ENCODE measurements at regions not wholly inside any gene's neighbourhood (a gene's known extent, or its start where the extent isn't known, plus 50 kb on each side); places are given as distances from the start of the nearest gene placed in this dataset.

DNA sequence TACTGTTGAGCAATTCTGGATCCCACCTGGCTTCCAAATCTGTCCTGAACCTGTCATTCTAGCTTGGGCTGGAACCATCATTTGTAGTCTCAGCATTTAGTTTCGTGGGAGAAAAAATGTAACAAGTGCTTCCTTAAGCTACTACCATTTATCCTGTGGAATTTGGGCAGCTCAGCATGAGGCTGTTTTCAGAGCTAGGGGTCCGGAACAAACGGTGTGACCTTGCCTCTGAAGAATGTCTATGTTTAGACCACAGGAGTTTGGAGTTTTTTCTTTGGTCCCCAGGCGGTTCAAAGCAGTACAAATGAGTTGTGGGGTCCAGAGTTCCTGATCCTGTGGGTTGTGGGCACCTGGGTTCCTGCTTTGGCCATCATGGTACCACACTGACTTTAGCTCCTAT lies 59.1 kb upstream of the TMEM178A start:
- TF ChIP-seq POLR2A (IDR thresholded peaks at IDR 0.05; ENCODE audit: low read depth, low read length), result no peak
- TF ChIP-seq CHD4 (IDR thresholded peaks at IDR 0.05), result no peak
- TF ChIP-seq POLR2AphosphoS5 (IDR thresholded peaks at IDR 0.05; ENCODE audit: low read length), result no peak
- TF ChIP-seq, protein P1, sequence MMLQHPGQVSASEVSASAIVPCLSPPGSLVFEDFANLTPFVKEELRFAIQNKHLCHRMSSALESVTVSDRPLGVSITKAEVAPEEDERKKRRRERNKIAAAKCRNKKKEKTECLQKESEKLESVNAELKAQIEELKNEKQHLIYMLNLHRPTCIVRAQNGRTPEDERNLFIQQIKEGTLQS (IDR thresholded peaks at IDR 0.05; ENCODE audit: borderline replicate concordance, extremely low read depth, low read depth, low read length), result no peak
- TF ChIP-seq ESRRA (IDR thresholded peaks at IDR 0.05; ENCODE audit: low read length), result no peak
- TF ChIP-seq, protein P2, sequence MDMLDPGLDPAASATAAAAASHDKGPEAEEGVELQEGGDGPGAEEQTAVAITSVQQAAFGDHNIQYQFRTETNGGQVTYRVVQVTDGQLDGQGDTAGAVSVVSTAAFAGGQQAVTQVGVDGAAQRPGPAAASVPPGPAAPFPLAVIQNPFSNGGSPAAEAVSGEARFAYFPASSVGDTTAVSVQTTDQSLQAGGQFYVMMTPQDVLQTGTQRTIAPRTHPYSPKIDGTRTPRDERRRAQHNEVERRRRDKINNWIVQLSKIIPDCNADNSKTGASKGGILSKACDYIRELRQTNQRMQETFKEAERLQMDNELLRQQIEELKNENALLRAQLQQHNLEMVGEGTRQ (IDR thresholded peaks at IDR 0.05; ENCODE audit: borderline replicate concordance, low read depth, low read length), result no peak
- TF ChIP-seq HDAC2 (IDR thresholded peaks at IDR 0.05), result no peak
- TF ChIP-seq CBFB (IDR thresholded peaks at IDR 0.05; ENCODE audit: low read depth), result no peak
- TF ChIP-seq CHD2 (IDR thresholded peaks at IDR 0.05; ENCODE audit: borderline replicate concordance, low read depth, low read length), result no peak
- TF ChIP-seq SMAD1 (IDR thresholded peaks at IDR 0.05; ENCODE audit: low read depth, partially characterized antibody), result no peak
- TF ChIP-seq SIN3A (IDR thresholded peaks at IDR 0.05; ENCODE audit: low read depth, low read length), result no peak
- TF ChIP-seq, protein P3, sequence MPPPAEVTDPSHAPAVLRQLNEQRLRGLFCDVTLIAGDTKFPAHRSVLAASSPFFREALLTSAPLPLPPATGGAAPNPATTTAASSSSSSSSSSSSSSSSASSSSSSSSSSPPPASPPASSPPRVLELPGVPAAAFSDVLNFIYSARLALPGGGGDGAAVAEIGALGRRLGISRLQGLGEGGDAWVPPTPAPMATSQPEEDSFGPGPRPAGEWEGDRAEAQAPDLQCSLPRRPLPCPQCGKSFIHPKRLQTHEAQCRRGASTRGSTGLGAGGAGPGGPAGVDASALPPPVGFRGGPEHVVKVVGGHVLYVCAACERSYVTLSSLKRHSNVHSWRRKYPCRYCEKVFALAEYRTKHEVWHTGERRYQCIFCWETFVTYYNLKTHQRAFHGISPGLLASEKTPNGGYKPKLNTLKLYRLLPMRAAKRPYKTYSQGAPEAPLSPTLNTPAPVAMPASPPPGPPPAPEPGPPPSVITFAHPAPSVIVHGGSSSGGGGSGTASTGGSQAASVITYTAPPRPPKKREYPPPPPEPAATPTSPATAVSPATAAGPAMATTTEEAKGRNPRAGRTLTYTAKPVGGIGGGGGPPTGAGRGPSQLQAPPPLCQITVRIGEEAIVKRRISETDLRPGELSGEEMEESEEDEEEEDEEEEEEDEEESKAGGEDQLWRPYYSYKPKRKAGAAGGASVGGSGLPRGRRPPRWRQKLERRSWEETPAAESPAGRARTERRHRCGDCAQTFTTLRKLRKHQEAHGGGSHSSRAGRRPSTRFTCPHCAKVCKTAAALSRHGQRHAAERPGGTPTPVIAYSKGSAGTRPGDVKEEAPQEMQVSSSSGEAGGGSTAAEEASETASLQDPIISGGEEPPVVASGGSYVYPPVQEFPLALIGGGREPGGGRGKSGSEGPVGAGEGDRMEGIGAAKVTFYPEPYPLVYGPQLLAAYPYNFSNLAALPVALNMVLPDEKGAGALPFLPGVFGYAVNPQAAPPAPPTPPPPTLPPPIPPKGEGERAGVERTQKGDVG (CRISPR knock-in tag; IDR thresholded peaks at IDR 0.05), result no peak
- no peak for TF ChIP-seq ZNF274 (IDR thresholded peaks at IDR 0.05; ENCODE audit: insufficient read depth, insufficient read length)
